ENCODE measurements at regions not wholly inside any gene's neighbourhood (a gene's known extent, or its start where the extent isn't known, plus 50 kb on each side); places are given as distances from the start of the nearest gene placed in this dataset.

- TF ChIP-seq, protein P1, sequence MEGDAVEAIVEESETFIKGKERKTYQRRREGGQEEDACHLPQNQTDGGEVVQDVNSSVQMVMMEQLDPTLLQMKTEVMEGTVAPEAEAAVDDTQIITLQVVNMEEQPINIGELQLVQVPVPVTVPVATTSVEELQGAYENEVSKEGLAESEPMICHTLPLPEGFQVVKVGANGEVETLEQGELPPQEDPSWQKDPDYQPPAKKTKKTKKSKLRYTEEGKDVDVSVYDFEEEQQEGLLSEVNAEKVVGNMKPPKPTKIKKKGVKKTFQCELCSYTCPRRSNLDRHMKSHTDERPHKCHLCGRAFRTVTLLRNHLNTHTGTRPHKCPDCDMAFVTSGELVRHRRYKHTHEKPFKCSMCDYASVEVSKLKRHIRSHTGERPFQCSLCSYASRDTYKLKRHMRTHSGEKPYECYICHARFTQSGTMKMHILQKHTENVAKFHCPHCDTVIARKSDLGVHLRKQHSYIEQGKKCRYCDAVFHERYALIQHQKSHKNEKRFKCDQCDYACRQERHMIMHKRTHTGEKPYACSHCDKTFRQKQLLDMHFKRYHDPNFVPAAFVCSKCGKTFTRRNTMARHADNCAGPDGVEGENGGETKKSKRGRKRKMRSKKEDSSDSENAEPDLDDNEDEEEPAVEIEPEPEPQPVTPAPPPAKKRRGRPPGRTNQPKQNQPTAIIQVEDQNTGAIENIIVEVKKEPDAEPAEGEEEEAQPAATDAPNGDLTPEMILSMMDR (IDR thresholded peaks at IDR 0.05): no peak
These were observed 179.9 kb upstream of the PRICKLE1 start for GRCh38 chr12:42769455-42769854.

- TF ChIP-seq, protein P1 (IDR thresholded peaks at IDR 0.05): no peak
These were observed 178.5 kb upstream of the PRICKLE1 start for GRCh38 chr12:42767998-42768397.

GRCh38 chr12:42767326-42767954 lies 177.9 kb upstream of the PRICKLE1 start:
- TF ChIP-seq, protein P1 (IDR thresholded peaks at IDR 0.05): no peak

GRCh38 chr12:42766754-42767153 lies 177.2 kb upstream of the PRICKLE1 start:
- TF ChIP-seq, protein P1 (IDR thresholded peaks at IDR 0.05): no peak

GRCh38 chr12:42766026-42766425 lies 176.5 kb upstream of the PRICKLE1 start:
- TF ChIP-seq, protein P1 (IDR thresholded peaks at IDR 0.05): no peak

DNA sequence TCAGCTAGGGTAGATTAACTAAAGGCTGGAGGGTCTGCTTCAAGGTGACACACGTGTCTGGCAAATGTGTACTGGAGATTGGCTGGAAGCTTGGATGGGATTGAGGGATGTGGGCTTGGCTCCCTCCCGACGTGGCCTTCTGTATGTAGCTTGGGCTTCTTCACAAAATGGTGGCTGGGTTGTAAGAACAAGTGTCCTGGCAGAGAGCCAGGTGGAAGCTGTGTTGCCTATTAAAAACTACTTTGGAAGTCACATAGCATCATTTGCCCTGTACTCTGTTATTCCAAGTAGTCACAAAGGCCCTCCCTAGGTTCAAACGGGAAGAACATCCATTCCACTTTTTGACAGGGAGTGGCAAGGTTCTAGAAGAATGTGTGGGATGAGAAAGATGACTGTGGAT lies 174.1 kb upstream of the PRICKLE1 start:
- TF ChIP-seq, protein P1 (IDR thresholded peaks at IDR 0.05): no peak

DNA sequence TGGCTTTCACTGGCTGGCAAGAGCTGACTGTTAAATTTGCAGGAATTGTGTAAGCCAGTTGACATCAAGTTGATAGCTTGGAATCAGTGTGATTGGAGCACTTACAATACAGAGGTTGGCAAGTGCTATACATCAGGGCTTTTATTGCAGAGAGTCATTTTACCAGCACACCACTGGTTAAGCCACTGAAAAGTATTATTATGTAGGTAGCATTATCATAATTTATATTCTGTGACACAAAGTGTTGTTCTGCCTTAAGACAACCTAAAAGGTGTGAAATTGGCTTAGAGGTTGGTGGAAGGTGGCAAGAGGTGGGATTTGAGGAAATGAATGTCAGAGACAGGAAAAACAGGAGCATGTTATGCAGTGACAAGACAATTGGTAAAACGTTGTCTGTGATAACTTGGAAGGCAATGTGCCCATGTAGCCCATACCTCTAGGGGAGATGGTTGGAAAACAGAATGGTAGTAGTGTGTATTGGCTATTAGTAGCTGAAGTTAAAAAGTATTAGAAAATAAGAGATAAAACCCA lies 172.9 kb upstream of the PRICKLE1 start:
- TF ChIP-seq, protein P1 (IDR thresholded peaks at IDR 0.05): no peak
